T-helper 17 cell (primary cell): ENCODE measurements at regions not wholly inside any gene's neighbourhood (a gene's known extent, or its start where the extent isn't known, plus 50 kb on each side); places are given as distances from the start of the nearest gene placed in this dataset.
A peak's percentile ranks its signal among the peaks of the same experiment; 100 is the strongest.
"Not testable (repeated sequence)": the region's sequence is repeated elsewhere in the genome, so short reads cannot be mapped to it uniquely, and the experiment has no call there.

ENCODE experiments used
- ATAC-seq: fragments of 150-1000 bp; cut with Tn5 transposase; 2 replicates; pipeline ENCODE4 v1.10.0; 2021; ENCODE audit warnings: mild to moderate bottlenecking, moderate library complexity
- DNase-seq, 3 donors: peaks; one replicate each; pipeline versions ENCODE4 v3.0.0 to v3.0.0-alpha.2; 2020 to 2021
- H3K9me3 ChIP-seq: one replicate; pipeline ENCODE4 v1.7.0; 2013; ENCODE audit warnings: low read length, mild to moderate bottlenecking; ENCODE audit not compliant: control insufficient read depth, poor library complexity, severe bottlenecking
- H3K27ac Mint-ChIP-seq: one replicate; pipeline ENCODE4 v1.8.0; 2022; ENCODE audit warnings: mild to moderate bottlenecking, moderate library complexity, mixed read lengths
- H3K27me3 Mint-ChIP-seq: one replicate; pipeline ENCODE4 v1.8.0; 2022; ENCODE audit warnings: mixed read lengths
- H3K36me3 Mint-ChIP-seq: one replicate; pipeline ENCODE4 v1.8.0; 2022; ENCODE audit warnings: low read depth, mixed read lengths
- H3K4me1 Mint-ChIP-seq: one replicate; pipeline ENCODE4 v1.8.0; 2022; ENCODE audit warnings: mild to moderate bottlenecking, mixed read lengths
- H3K4me3 Mint-ChIP-seq: one replicate; pipeline ENCODE4 v1.8.0; 2022; ENCODE audit warnings: mild to moderate bottlenecking, moderate library complexity, mixed read lengths

GRCh38 chr11:104795501-104796213, 102.6 kb downstream of the CASP12 start:
- ATAC-seq = no peak
- H3K36me3 Mint-ChIP-seq = peaks cover 2% of the 10 kb centered on the region
- H3K9me3 ChIP-seq = no peaks in the 10 kb centered on the region
- DNase-seq = no peak
- no peak overlapping the region for H3K27ac Mint-ChIP-seq
- H3K4me3 Mint-ChIP-seq = no peak overlapping the region
- no peaks in the 10 kb centered on the region for H3K27me3 Mint-ChIP-seq
- H3K4me1 Mint-ChIP-seq = peaks cover 21% of the 10 kb centered on the region

GRCh38 chr11:104792861-104793260, 105.4 kb downstream of the CASP12 start:
- no peak overlapping the region for H3K27ac Mint-ChIP-seq
- no peak for ATAC-seq

GRCh38 chr11:104791896-104792295, 106.4 kb downstream of the CASP12 start:
- Mint-ChIP-seq H3K27ac (no peak overlapping the region), H3K27me3 (no peaks in the 10 kb centered on the region), H3K36me3 (no peaks in the 10 kb centered on the region), H3K4me3 (no peak overlapping the region), H3K4me1 (no peaks in the 10 kb centered on the region)
- ATAC-seq (no peak), DNase-seq (no peak)
- H3K9me3 ChIP-seq = no peaks in the 10 kb centered on the region

More at GRCh38 chr11:104792861-104793260, 105.4 kb downstream of the CASP12 start:
- H3K9me3 ChIP-seq = no peaks in the 10 kb centered on the region
- Mint-ChIP-seq H3K36me3 (no peaks in the 10 kb centered on the region), H3K27me3 (no peaks in the 10 kb centered on the region), H3K4me3 (no peak overlapping the region), H3K4me1 (peaks cover 2% of the 10 kb centered on the region)
- DNase-seq = no peak

DNA sequence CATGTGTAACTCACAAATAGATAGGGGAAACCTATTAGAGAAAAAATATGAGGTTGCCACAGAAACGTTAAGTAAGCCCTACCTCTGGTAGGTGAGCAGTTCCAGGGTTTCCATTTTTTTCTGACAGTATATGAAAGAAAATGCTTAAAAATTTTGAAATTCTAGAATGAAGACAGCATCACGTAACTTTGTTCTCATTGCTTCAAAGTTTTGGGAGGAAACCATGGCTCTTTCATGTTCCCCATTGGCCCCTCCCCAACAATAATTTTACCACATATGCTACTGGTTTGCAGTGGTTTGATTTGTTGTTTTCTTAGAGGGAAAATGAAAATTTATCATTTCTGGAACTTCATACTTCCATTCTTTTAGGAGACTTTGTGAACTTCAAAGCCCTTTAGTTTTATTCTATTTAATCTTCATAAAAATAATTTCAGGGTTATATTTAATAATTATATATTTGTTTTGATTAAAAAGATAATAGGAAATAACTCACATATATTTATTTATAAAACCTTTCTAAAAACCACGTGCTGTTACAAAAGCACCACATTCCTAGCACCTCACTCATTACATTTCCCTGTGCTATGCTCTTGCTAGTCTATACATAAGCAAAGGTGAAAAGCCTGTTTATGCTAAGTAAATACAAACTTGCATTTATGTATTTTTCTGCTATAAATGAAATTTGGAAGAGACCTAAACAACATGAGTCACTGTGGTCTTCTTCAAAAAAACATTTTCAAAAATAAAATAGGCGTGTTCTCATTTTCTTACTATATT, 113.4 kb downstream of the CASP12 start:
- H3K27me3 Mint-ChIP-seq = no peaks in the 10 kb centered on the region
- peak; percentile 35 for ATAC-seq
- DNase-seq = no peak
- H3K4me3 Mint-ChIP-seq = no peak overlapping the region
- no peaks in the 10 kb centered on the region for H3K36me3 Mint-ChIP-seq
- peaks cover 6% of the 10 kb centered on the region for H3K4me1 Mint-ChIP-seq
- no peak overlapping the region for H3K27ac Mint-ChIP-seq
- no peaks in the 10 kb centered on the region for H3K9me3 ChIP-seq

DNA sequence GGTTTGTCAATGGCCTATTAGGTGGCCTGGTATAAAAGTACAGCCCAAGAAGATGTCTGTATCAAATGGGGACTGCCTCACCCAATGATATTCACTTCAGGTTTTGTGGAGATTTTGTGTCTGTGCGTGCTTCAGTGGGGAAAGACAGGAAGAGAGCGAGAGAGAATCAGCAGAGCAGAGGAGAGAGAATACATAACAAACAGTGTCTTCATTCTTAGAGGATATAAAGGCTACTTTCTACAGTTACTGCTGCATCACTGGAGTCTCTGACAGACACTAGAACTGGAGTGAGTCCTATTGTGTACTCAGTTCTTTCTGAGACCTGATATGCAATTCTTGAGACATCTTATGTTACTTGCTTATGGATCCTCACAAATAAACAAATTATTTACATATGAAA, 115.0 kb downstream of the CASP12 start:
- DNase-seq (no peak), ATAC-seq (no peak)
- H3K27ac Mint-ChIP-seq = no peak overlapping the region
- H3K9me3 ChIP-seq = no peaks in the 10 kb centered on the region
- peak overlapping the region; percentile 5 for H3K4me3 Mint-ChIP-seq
- no peaks in the 10 kb centered on the region for H3K36me3 Mint-ChIP-seq
- H3K27me3 Mint-ChIP-seq = no peaks in the 10 kb centered on the region
- H3K4me1 Mint-ChIP-seq = peaks cover 6% of the 10 kb centered on the region

DNA sequence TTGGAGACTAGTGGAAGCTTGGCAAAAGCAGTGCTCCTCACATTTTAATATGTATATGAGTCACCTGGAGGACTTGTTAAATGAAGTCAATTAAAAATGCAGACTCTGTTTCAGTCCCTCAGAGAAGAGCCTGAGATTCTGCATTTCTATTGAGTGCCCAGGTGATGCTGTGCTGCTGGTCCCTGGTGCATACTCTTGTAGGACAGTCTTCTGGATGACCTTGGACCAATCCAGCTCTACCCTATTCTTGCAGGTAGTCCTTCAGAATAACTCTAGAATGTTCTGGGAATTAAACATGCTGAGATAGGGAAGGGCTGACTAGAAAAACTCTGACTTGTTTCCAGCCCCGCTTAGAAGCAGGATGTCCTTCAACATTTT, 115.9 kb downstream of the CASP12 start:
- peaks cover 7% of the 10 kb centered on the region for H3K4me1 Mint-ChIP-seq
- DNase-seq = no peak
- no peak overlapping the region for H3K27ac Mint-ChIP-seq
- no peaks in the 10 kb centered on the region for H3K27me3 Mint-ChIP-seq
- ATAC-seq = no peak
- no peaks in the 10 kb centered on the region for H3K9me3 ChIP-seq
- H3K4me3 Mint-ChIP-seq = no peak overlapping the region
- H3K36me3 Mint-ChIP-seq = no peaks in the 10 kb centered on the region

DNA sequence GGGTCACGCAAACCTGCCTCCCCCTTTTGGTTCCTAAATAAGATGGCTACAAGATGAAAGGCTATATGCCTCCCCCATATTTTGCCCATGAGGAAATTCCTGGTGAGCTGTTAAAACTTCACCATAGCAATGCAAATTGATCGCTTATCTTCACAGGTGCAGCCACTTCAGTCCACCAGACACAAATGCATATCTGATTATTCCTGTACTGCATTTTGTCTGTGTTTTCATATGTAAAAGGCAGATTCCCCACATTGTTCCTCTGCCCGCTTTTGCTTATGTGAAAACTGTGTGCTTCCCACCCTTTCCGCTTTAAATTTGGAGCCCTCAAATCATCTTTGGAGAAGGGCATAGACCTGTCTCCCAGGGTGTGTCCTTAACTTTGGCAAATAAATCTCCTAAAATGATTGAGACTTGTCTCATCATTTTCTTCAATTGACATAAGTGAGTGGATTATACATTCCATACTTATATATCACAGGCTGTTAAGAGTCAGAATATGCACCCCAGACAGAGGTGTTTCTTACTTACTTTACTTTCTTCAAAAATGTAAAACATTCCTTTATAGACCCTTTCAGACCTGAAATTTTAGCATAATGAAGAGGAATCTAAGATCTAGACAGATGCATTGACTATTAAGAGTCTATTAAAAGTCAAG, 116.4 kb downstream of the CASP12 start:
- Mint-ChIP-seq H3K36me3 (no peaks in the 10 kb centered on the region), H3K4me1 (peaks cover 10% of the 10 kb centered on the region), H3K27me3 (no peaks in the 10 kb centered on the region), H3K27ac (no peak overlapping the region), H3K4me3 (no peak overlapping the region)
- DNase-seq (no peak), ATAC-seq (no peak)
- H3K9me3 ChIP-seq = no peaks in the 10 kb centered on the region

DNA sequence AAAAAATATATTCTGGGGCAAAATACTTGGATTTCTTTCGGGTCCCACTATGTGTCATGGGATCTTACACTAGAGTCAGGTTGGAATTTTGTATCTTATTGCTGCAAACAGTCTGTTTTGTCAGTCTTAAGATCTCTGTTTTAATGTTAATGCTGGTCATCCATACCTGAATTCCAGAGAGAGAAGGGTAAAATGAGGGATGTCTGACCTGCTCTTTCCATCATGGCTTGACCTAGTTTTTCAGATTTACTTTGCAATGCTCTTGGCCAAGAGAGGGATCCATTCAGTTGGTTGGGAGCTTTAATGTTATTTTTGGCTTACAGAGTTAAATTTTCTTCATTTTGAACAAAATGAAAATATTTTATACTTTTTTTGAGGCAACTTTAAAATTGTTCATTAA, 117.2 kb downstream of the CASP12 start:
- Mint-ChIP-seq H3K4me1 (peaks cover 10% of the 10 kb centered on the region), H3K4me3 (no peak overlapping the region), H3K27me3 (no peaks in the 10 kb centered on the region), H3K27ac (no peak overlapping the region), H3K36me3 (no peaks in the 10 kb centered on the region)
- no peaks in the 10 kb centered on the region for H3K9me3 ChIP-seq
- ATAC-seq (no peak), DNase-seq (no peak)

DNA sequence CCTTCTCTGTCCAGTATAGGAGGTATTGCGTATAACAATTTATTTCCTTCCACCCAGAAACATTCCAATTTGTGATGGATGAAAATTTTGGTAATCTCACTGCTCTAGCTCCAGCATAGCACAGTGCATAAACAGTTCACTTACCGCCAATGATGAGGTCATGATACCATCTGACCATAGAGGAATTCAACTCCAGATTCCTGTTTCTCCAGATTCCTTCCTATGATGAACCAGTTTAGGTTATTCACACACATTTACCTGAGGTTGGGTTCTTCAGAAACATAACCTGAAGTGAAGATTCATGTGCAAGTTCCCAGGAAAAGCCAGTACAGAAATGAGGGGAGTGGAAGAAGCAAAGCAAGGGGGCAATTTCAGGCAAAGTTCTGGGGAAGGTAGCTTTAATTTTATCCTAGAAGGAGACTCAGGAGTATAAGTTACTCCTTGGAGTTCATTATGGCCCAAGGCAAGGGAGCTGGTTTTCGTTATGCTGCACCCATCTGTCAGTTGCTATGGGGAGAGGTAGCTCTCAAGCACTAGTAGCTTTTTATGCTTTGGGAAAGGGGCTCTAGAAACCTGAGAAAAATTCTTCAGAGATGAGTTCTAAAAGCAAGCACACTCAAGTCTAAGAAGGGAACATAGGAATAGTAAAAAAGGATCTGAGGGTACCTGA, 121.6 kb downstream of the CASP12 start:
- H3K9me3 ChIP-seq = no peaks in the 10 kb centered on the region
- H3K36me3 Mint-ChIP-seq = no peaks in the 10 kb centered on the region
- ATAC-seq (no peak), DNase-seq (no peak)
- H3K4me3 Mint-ChIP-seq = no peak overlapping the region
- H3K27ac Mint-ChIP-seq = no peak overlapping the region
- peaks cover 12% of the 10 kb centered on the region for H3K4me1 Mint-ChIP-seq
- no peaks in the 10 kb centered on the region for H3K27me3 Mint-ChIP-seq

DNA sequence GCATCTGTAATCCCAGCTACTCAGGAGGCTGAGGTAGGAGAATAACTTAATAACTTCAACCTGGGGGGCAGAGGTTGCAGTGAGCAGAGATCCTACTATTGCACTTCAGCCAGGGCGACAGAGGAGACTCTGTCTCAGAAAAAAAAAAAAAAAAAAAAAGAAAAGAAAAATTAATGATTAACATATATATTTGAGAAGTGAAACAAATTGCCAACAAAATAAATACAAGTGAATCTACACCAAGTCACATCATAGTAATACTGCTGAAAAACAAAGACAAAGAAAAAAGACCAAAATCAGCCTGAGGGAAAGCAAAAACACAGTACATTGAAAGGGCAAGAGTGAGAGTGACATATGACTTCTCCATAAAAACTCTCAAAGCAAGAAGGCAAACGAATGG, 123.7 kb downstream of the CASP12 start:
- no peaks in the 10 kb centered on the region for H3K9me3 ChIP-seq
- Mint-ChIP-seq H3K27me3 (no peaks in the 10 kb centered on the region), H3K27ac (no peak overlapping the region), H3K36me3 (no peaks in the 10 kb centered on the region), H3K4me1 (peaks cover 12% of the 10 kb centered on the region), H3K4me3 (no peak overlapping the region)
- ATAC-seq (no peak), DNase-seq (no peak)

DNA sequence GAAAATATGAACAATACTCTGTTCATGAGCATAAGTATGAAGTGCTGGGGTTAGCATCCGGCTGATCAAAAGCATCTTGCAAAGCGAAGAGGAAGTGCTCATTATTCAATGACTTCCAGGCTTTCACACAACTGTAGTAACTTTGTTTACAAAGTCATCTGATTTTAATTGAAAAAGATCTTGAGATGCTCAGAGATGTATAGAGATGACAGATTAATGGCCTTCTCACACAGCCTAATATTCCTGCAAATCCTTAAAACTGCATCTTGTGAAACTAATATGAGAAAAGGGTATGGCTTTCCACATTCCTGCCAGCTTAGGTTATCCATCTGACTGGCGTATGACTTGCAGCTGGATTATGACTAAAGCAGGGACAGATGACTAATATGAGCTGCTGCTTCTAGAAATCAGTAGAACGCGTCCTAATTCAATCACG, 125.4 kb downstream of the CASP12 start:
- peaks cover 12% of the 10 kb centered on the region for H3K4me1 Mint-ChIP-seq
- no peak for DNase-seq
- ATAC-seq = peak; percentile 66
- H3K4me3 Mint-ChIP-seq = no peak overlapping the region
- no peaks in the 10 kb centered on the region for H3K36me3 Mint-ChIP-seq
- no peaks in the 10 kb centered on the region for H3K9me3 ChIP-seq
- H3K27me3 Mint-ChIP-seq = no peaks in the 10 kb centered on the region
- no peak overlapping the region for H3K27ac Mint-ChIP-seq

- Mint-ChIP-seq H3K36me3 (no peaks in the 10 kb centered on the region), H3K4me3 (no peak overlapping the region), H3K27ac (peak overlapping the region; percentile 16), H3K27me3 (no peaks in the 10 kb centered on the region), H3K4me1 (peaks cover 7% of the 10 kb centered on the region)
- H3K9me3 ChIP-seq = no peaks in the 10 kb centered on the region
- DNase-seq (no peak), ATAC-seq (no peak)
Measured at GRCh38 chr11:104771763-104772162, 126.5 kb downstream of the CASP12 start.

DNA sequence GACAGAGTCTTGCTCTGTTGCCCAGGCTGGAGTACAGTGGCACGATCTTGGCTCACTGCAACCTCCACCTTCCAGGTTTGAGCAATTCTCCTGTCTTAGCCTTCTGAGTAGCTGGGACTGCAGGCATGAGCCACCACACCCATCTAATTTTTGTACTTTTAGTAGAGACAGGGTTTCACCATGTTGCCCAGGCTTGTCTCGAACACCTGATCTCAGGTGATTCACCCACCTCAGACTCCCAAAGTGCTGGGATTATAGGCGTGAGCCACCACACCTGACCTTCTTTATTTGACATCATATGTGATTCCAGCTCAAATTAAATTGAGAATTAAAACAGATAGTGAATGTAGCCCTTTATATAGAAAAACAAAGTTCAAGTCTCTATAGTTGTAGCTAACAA, 127.2 kb downstream of the CASP12 start:
- H3K4me1 Mint-ChIP-seq, H3K4me3 Mint-ChIP-seq, ATAC-seq, H3K27me3 Mint-ChIP-seq, H3K36me3 Mint-ChIP-seq, DNase-seq, H3K9me3 ChIP-seq, H3K27ac Mint-ChIP-seq: not testable (repeated sequence)
